Sigmoid colon (tissue), 4 donors: ENCODE measurements at regions not wholly inside any gene's neighbourhood (a gene's known extent, or its start where the extent isn't known, plus 50 kb on each side); places are given as distances from the start of the nearest gene placed in this dataset.

ENCODE experiments used
- EP300 ChIP-seq, 4 donors: sonication (generic); formaldehyde crosslinking; IDR thresholded peaks; one replicate each; pipeline ENCODE4 v1.6.1; 2017; ENCODE audit warnings: antibody characterized with exemption in 4 of 4
- POLR2A ChIP-seq, 2 donors: fragments of 450-650 bp; IDR thresholded peaks; one replicate each; pipeline ENCODE4 v1.6.1; 2016; ENCODE audit warnings: antibody characterized with exemption in 2 of 2, mild to moderate bottlenecking in 2 of 2, moderate library complexity in 2 of 2
- POLR2AphosphoS5 ChIP-seq, 4 donors: sonication (generic); formaldehyde crosslinking; IDR thresholded peaks; one replicate each; pipeline ENCODE4 v1.6.1; 2017; ENCODE audit warnings: antibody characterized with exemption in 4 of 4
- TF ChIP-seq, protein P1 (sequence below), 4 experiments: fragments of 450-650 bp in 3 of 4; fragments of 200-600 bp in 1 of 4; IDR thresholded peaks; one replicate each; pipeline ENCODE4 v1.5.1; 2016 to 2019; ENCODE audit warnings: antibody characterized with exemption in 4 of 4, mild to moderate bottlenecking in 3 of 4, moderate library complexity in 2 of 4

DNA sequence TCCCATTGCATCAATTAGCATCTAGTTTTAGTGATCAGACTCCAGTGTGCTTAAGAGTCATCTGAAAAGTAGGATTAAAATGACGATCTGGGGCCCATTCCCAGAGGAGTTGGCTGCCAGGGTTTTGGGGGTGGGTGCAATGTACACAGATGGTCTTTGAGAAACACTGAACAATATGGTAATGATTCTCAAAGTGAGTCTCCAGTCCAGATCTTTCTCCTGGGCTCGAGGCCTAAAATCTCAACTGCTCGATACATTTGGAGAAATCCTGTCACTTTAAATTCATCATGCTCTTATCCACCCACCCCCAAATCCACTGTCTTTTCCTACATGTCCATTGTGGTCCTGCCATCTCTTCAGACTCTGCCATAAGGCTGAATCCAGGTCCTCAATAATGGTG lies 80.7 kb upstream of the MYLIP start:
- TF ChIP-seq, protein P1, sequence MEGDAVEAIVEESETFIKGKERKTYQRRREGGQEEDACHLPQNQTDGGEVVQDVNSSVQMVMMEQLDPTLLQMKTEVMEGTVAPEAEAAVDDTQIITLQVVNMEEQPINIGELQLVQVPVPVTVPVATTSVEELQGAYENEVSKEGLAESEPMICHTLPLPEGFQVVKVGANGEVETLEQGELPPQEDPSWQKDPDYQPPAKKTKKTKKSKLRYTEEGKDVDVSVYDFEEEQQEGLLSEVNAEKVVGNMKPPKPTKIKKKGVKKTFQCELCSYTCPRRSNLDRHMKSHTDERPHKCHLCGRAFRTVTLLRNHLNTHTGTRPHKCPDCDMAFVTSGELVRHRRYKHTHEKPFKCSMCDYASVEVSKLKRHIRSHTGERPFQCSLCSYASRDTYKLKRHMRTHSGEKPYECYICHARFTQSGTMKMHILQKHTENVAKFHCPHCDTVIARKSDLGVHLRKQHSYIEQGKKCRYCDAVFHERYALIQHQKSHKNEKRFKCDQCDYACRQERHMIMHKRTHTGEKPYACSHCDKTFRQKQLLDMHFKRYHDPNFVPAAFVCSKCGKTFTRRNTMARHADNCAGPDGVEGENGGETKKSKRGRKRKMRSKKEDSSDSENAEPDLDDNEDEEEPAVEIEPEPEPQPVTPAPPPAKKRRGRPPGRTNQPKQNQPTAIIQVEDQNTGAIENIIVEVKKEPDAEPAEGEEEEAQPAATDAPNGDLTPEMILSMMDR (IDR thresholded peaks at IDR 0.05): no peak
- TF ChIP-seq EP300 (IDR thresholded peaks at IDR 0.05) (no peak), POLR2A (IDR thresholded peaks at IDR 0.05) (no peak), POLR2AphosphoS5 (IDR thresholded peaks at IDR 0.05) (no peak)
